MV-4-11 (cell line): ENCODE measurements at regions not wholly inside any gene's neighbourhood (a gene's known extent, or its start where the extent isn't known, plus 50 kb on each side); places are given as distances from the start of the nearest gene placed in this dataset.

Experiments
- DNase-seq: peaks from one replicate; lab custom pipeline; 2025; lab: John Stamatoyannopoulos, UW

DNA sequence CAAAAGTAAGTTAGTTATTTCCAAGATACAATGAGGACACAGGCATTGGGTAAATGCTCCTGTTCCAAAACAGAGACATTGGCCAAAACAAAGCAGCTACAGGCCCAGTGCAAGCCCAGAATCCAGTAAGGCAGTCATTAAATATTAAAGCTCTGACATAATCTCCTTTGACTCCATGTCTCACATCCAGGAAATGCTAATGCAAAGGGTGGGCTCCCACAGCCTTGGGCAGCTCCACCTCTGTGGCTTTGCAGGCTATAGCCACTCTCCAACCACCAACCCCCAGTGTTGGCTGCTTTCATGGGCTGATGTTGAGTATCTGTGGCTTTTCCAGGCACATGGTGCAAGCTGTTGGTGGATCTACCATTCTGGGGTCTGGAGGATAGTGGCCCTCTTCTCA lies 733.4 kb upstream of the SOX9 start:
- DNase-seq = no peak

- no peak for DNase-seq
Observed at GRCh38 chr17:71392715-71393567, 727.9 kb upstream of the SOX9 start.

GRCh38 chr17:71395901-71396300 lies 724.9 kb upstream of the SOX9 start:
- DNase-seq = no peak

GRCh38 chr17:71396711-71397110 lies 724.1 kb upstream of the SOX9 start:
- DNase-seq = no peak

- no peak for DNase-seq
Observed at GRCh38 chr17:71398025-71398424, 722.8 kb upstream of the SOX9 start.

- DNase-seq = no peak
Observed at GRCh38 chr17:71398800-71399219, 722.0 kb upstream of the SOX9 start.

DNA sequence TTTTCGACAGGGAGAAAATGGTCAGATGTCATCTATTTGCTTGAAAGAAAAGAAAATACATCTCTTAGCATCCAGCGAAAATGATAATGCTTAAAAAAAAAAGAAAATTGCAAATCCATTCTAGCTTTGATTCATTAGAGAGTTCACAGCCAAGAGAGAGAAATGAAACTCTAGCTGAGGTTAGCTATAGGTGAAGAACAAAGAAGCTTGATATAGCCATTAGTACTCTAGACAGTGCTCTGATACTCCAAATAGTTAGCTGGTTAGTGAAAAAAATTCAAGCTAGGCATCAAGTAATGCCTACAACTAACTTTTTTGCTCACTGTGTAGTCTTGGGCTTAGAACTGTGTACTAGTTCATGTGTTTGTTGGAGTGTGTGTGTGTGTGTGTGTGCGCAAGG lies 721.6 kb upstream of the SOX9 start:
- no peak for DNase-seq

DNA sequence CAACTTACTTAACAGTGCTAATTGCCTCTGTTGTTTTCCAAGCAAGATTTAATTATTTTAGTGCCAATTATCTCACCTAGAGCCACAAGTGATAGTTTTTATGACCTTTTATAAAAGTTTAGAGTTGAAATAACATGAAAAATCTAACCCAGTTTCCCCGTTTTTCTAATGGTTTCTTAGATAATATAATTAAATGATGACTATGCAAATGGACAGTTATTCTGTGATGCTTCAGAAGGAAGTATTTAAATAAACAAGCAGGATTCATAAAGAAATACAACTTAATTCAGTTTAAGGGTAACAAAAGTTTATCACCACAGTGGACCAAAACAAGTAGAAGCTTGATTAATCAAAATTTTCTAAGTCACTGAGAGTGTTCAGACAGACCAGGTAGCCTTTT lies 721.2 kb upstream of the SOX9 start:
- DNase-seq = no peak

DNA sequence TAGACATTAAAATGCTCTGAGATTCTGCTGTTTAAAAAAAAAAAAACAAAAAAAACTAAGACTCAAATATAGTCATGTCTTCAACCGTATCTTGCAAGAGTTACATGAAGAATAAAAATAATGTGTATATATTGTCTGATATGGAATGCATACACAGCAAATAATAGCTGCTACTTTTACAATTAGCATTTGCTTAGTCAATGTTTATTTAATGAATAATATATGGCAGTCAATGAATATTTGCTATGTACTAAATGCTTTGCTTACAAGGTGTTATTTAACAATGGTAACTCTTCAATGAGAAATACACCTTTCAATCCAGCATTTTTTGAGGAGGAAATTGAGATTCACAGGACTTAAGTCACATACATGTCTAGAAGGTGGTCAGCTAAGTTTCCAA lies 718.8 kb upstream of the SOX9 start:
- no peak for DNase-seq

DNA sequence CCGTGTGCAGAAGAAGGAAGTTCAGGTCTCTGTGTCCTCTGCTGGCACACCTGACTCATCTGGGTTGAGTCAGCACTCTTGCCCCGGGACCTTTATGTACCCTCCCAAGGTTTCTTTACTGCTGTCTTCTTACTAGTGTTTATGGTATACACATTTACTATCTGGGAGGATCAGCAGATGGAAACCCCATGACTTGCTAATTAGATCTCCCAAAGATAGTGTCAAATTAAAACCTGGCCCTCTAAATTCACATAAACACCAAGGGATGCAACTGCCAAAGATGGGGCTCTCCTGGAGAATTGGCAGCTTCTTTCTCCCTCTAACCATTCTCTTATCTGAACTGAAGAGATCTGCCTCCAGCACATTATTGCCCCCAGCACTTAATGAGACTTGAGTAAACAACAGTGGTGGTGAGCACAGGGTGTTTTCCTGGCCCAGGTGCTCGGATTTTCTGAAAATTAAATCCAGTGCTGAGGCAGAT lies 718.1 kb upstream of the SOX9 start:
- DNase-seq = no peak

DNA sequence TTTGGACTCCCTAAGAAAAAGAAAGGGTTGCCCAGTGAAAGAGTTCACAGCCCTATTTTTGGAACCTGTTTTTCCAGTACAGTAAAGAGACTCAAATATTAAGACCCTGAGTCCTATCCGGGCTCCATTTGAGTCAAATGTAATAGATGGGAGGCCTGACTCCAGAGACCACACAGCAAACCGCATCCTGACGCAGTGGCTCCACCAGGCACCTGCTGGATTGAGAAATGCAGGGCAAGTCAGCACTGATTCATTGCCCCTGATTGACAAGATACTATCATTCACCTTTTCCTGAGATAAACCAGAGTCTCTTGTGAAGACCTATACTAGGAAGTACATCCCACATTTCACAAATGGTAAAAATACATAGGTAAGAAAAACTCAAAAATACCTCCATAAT lies 715.7 kb upstream of the SOX9 start:
- DNase-seq = no peak

DNA sequence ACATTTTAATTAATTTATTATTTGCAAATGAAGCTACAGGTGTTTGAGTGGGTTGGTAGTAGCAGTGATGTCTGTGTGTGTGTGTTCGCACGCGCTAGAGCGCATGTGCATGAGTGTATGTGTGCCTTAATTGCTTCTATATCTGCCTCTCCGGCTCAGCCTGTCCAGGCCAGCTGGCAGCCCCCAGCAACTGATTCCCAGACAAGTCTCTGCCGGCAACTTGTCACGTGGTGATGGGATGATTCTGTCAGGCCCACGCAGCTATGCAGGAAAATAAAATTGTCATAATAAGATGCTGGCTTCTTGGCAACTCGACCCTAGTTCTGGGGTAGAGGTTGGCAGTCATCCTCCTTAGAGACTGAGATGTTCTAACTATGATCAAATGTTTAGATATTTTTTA lies 712.8 kb upstream of the SOX9 start:
- no peak for DNase-seq

DNA sequence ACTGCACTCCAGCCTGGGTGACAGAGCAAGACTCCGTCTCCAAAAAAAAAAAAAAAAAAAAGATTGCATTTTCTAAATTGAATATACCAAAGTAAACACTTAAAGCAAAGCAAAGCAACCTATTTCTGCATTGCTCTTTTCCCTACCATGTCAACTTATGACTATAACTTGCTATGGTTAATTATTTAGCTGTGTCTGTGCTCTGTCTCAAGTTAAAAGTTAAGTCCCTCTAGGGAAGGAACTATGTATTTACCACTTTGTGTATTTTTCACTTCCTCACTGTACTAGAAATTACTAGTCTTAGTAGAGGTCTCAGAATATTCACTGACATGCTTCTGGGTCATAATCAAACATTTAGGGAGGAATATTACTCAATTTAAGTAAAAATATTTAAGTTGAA lies 711.7 kb upstream of the SOX9 start:
- DNase-seq = no peak

- peak; percentile 5 for DNase-seq
Observed at GRCh38 chr17:71409712-71410111, 711.1 kb upstream of the SOX9 start.

- DNase-seq = peak; percentile 91
Observed at GRCh38 chr17:71412803-71413202, 708.0 kb upstream of the SOX9 start.

DNA sequence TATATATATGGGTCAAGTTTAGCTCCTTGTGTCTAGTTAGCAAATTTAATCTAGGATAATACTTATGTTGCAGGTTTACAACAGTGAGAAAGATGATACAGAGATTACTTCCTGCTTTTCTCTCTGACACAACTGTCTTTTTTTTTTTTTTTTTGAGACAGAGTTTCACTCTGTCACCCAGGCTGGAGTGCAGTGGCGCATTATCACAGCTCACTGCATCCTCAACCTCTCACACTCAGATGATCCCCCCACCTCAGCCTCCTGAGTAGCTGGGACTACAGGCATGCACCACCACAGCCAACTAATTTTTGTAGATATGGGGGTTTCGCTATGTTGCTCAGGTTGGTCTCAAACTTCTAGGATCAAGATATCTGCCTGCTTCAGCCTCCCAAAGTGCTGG lies 706.9 kb upstream of the SOX9 start:
- peak; percentile 31 for DNase-seq

- DNase-seq = peak; percentile 11
Observed at GRCh38 chr17:71417142-71417541, 703.7 kb upstream of the SOX9 start.

DNA sequence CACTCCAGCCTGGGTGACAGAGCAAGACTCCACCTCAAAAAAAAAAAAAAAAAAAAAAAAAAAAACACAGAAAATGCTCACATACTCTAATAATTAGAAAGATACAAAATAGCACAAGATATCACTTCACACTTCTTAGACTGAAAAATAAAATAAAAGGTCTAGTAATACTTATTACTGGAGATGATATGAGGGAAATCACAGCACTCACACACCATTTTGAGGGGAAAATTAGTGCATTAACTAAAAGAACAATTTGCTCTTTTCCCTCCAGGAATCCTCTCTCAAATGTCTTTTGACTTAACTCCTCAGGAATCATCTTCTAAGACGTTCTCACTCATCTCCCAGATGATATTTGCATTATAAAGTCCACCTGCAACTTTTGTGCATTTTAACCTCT lies 697.9 kb upstream of the SOX9 start:
- DNase-seq = no peak

DNA sequence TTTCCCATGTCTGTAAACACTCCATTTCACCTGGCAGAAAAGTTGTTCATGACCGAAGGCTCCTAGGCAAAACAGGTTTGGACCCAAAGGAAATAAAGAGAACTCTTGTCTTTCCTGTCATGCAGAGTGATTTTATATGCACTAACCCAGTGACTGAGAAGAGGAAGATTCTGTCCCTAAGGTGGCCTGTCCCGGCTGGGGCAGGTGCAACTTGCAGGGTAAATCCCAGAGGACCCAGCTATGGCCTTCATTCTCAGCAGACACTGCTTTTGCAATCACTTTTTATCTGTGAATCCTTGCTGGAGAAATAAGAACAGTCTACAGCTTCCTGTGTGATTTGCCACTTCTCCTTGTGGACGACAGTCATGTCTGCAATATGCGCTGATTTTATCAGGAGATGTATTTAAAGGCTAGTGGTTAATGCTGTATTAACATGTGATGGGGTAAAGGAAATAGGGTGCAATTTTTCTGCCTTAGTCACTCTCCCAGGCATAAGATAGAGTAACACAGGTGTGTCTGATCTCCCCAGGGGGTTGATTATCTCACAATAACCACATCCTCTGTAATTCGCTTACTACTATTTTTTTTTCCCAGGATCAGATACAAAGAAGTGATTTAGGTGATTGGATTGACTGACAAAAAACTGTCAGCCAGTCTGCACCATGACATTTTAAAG lies 696.8 kb upstream of the SOX9 start:
- DNase-seq = no peak

DNA sequence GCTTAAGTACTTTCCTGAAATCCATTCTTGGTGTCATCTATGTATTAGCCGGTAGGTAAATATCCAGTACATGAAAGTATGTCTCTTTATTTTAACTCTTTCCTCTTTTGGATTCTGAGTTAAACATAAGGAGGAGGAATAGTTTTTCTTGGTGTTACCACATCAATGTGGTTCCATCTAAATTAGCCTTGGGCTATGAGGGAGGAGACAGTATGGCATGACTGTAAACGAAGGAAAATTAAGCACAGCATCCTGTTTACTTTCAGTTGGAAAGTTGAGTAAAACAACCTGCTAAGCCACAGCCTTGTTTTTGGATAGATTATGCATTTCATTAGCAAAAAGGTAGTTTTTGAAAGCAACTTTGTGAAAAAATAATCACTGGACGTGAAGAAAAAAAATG lies 693.0 kb upstream of the SOX9 start:
- DNase-seq = no peak

- no peak for DNase-seq
Observed at GRCh38 chr17:71428897-71429296, 691.9 kb upstream of the SOX9 start.

GRCh38 chr17:71430281-71430680 lies 690.5 kb upstream of the SOX9 start:
- no peak for DNase-seq

DNA sequence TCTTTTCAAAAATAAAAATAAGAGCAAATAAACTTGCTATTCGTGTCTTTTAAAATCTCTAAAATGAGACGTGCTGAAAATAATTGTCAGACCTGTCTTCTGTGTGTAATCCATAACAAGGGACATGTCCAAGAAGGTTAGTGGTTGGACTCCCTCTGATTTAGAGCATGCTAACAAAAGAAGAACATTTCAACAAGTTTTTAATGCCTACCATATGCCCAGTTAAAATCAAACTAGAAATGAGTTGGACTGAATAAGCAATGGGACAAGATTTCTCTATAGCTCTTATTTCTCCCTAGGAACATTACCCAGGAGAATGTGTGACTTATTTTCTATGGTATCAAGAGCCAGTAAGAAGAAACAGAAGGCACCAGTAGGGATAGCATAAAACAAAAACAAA lies 689.7 kb upstream of the SOX9 start:
- no peak for DNase-seq
